ENCODE measurements at regions not wholly inside any gene's neighbourhood (a gene's known extent, or its start where the extent isn't known, plus 50 kb on each side); places are given as distances from the start of the nearest gene placed in this dataset.

GRCh38 chr11:91220476-91221202, 997.8 kb upstream of the CHORDC1 start:
- TF ChIP-seq SIN3A (IDR thresholded peaks at IDR 0.05; ENCODE audit: borderline replicate concordance, insufficient read depth, low read length): no peak
- TF ChIP-seq REST (IDR thresholded peaks at IDR 0.05; ENCODE audit: insufficient read depth in 1 of 2, low read depth in 2 of 2, low read length in 2 of 2): no peak
- no peak for TF ChIP-seq POLR2AphosphoS5 (IDR thresholded peaks at IDR 0.05; ENCODE audit: low read depth, low read length)
- TF ChIP-seq TAF1 (IDR thresholded peaks at IDR 0.05; ENCODE audit: borderline replicate concordance, insufficient read depth, low read length): no peak
- no peak for TF ChIP-seq FOXP2 (optimal IDR thresholded peaks at IDR 0.05; ENCODE audit: borderline replicate concordance, extremely low read depth, extremely low read length, insufficient read depth)
